Kidney epithelial cell (primary cell): ENCODE measurements at regions not wholly inside any gene's neighbourhood (a gene's known extent, or its start where the extent isn't known, plus 50 kb on each side); places are given as distances from the start of the nearest gene placed in this dataset.

Experiments used
- DNase-seq: peaks from one replicate; pipeline ENCODE4 v3.0.0-alpha.2; 2010; ENCODE audit warnings: low read depth
- H3K27me3 ChIP-seq: 2 replicates; pipeline ENCODE4 v1.6.0; 2011; ENCODE audit warnings: low read length; ENCODE audit not compliant: control insufficient read depth, insufficient read depth
- H3K36me3 ChIP-seq: 2 replicates; pipeline ENCODE4 v1.5.1; 2011; ENCODE audit warnings: low read length; ENCODE audit not compliant: control insufficient read depth, insufficient read depth
- H3K4me3 ChIP-seq: 2 replicates; pipeline ENCODE4 v1.5.1; 2011; ENCODE audit warnings: low read depth, mild to moderate bottlenecking, control low read depth, low read length
- CTCF ChIP-seq: IDR thresholded peaks from 2 replicates; pipeline ENCODE4 v1.5.1; 2011; ENCODE audit warnings: mild to moderate bottlenecking, moderate library complexity, low read length, control low read depth, inconsistent platforms; ENCODE audit not compliant: insufficient read depth, poor library complexity, severe bottlenecking

GRCh38 chr2:208945719-208946256, 478.1 kb upstream of the MAP2 start:
- DNase-seq: no peak
- H3K36me3 ChIP-seq: no peaks in the 10 kb centered on the region
- no peaks in the 10 kb centered on the region for H3K27me3 ChIP-seq
- no peak overlapping the region for H3K4me3 ChIP-seq
- no peak for TF ChIP-seq CTCF

GRCh38 chr2:208948073-208948472, 475.8 kb upstream of the MAP2 start:
- DNase-seq: no peak
- Histone ChIP-seq H3K4me3 (no peak overlapping the region), H3K27me3 (no peaks in the 10 kb centered on the region), H3K36me3 (no peaks in the 10 kb centered on the region)
- no peak for TF ChIP-seq CTCF

- no peak for DNase-seq
- no peaks in the 10 kb centered on the region for H3K36me3 ChIP-seq
- TF ChIP-seq CTCF: no peak
- no peaks in the 10 kb centered on the region for H3K27me3 ChIP-seq
- no peak overlapping the region for H3K4me3 ChIP-seq
These were observed 453.8 kb upstream of the MAP2 start for GRCh38 chr2:208970070-208970469.

- H3K4me3 ChIP-seq: no peak overlapping the region
- no peak for DNase-seq
- TF ChIP-seq CTCF: no peak
- H3K27me3 ChIP-seq: no peaks in the 10 kb centered on the region
- H3K36me3 ChIP-seq: no peaks in the 10 kb centered on the region
These were observed 446.3 kb upstream of the MAP2 start for GRCh38 chr2:208977582-208977981.

- no peaks in the 10 kb centered on the region for H3K27me3 ChIP-seq
These were observed 444.9 kb upstream of the MAP2 start for GRCh38 chr2:208978946-208979345.

More at GRCh38 chr2:208978946-208979345, 444.9 kb upstream of the MAP2 start:
- H3K4me3 ChIP-seq: no peak overlapping the region
- no peak for TF ChIP-seq CTCF
- no peaks in the 10 kb centered on the region for H3K36me3 ChIP-seq
- DNase-seq: no peak
